OCI-LY1 (cell line): ENCODE measurements at regions not wholly inside any gene's neighbourhood (a gene's known extent, or its start where the extent isn't known, plus 50 kb on each side); places are given as distances from the start of the nearest gene placed in this dataset.

Source experiments
- CTCF ChIP-seq: fragments of 200-600 bp; sonication (generic), shearing (Covaris generic); IDR thresholded peaks from 2 replicates; pipeline ENCODE4 v1.5.1; 2017; ENCODE audit warnings: mild to moderate bottlenecking, antibody characterized with exemption, low read length, moderate library complexity, mixed read lengths
- EZH2 ChIP-seq: fragments of 200-600 bp; sonication (generic), shearing (Covaris generic); IDR thresholded peaks from 2 replicates; pipeline ENCODE4 v1.8.0; 2017; ENCODE audit warnings: borderline replicate concordance, mixed run types, mild to moderate bottlenecking, antibody characterized with exemption, low read length, moderate library complexity, mixed read lengths

- TF ChIP-seq CTCF, result no peak
- TF ChIP-seq EZH2, result no peak
Measured at GRCh38 chr22:49198705-49199084, 629.0 kb downstream of the BRD1 start.
